A549 (cell line): ENCODE measurements at regions not wholly inside any gene's neighbourhood (a gene's known extent, or its start where the extent isn't known, plus 50 kb on each side); places are given as distances from the start of the nearest gene placed in this dataset.

ENCODE experiments used
- CHD2 ChIP-seq: fragments of 150-350 bp; IDR thresholded peaks from 2 replicates; pipeline ENCODE4 v1.6.1; 2014; ENCODE audit warnings: low read length; ENCODE audit not compliant: partially characterized antibody
- EP300 ChIP-seq, 2 experiments: fragments of >200 bp; sonication (Bioruptor Twin); formaldehyde crosslinking; IDR thresholded peaks; 2 replicates in 1 of 2; 3 replicates in 1 of 2; pipeline ENCODE4 v1.6.1; 2016 to 2017
- FOSL2 ChIP-seq, 2 experiments: fragments of 450-650 bp in 1 of 2; fragments of >200 bp in 1 of 2; sonication (Bioruptor Twin) in 1 of 2; formaldehyde crosslinking; IDR thresholded peaks; 2 replicates each; pipeline versions ENCODE4 v1.5.0 to v1.6.1; 2016 to 2020; ENCODE audit warnings: mild to moderate bottlenecking in 1 of 2, moderate library complexity in 1 of 2
- JUNB ChIP-seq: fragments of >200 bp; sonication (Bioruptor Twin); formaldehyde crosslinking; IDR thresholded peaks from 2 replicates; pipeline ENCODE4 v1.6.1; 2016
- POLR2A ChIP-seq: IDR thresholded peaks from 2 replicates; pipeline ENCODE4 v1.6.1; 2012; ENCODE audit warnings: mild to moderate bottlenecking, low read length
- RAD21 ChIP-seq, 2 experiments: fragments of >200 bp in 1 of 2; sonication (Bioruptor Twin) in 1 of 2; formaldehyde crosslinking in 1 of 2; IDR thresholded peaks in 1 of 2; conservative IDR thresholded peaks in 1 of 2; 2 replicates in 1 of 2; 3 replicates in 1 of 2; pipeline ENCODE4 v1.6.1; 2012 to 2018; ENCODE audit warnings: inconsistent platforms in 1 of 2
- RARB ChIP-seq: fragments of 250-450 bp; sonication (Bioruptor Pico); IDR thresholded peaks from 2 replicates; pipeline ENCODE4 v1.8.0; 2021; ENCODE audit warnings: mild to moderate bottlenecking, moderate library complexity
- TF ChIP-seq, protein P1 (sequence below): fragments of 150-350 bp; IDR thresholded peaks from 2 replicates; pipeline ENCODE4 v1.6.1; 2014; ENCODE audit warnings: low read depth, mild to moderate bottlenecking, low read length
- TF ChIP-seq, protein P2 (sequence below): fragments of >200 bp; sonication (Bioruptor Twin); formaldehyde crosslinking; IDR thresholded peaks from 3 replicates; pipeline ENCODE4 v1.5.1; 2016
- TF ChIP-seq, protein P3 (sequence below): fragments of 200-600 bp; sonication (generic); IDR thresholded peaks from 2 replicates; pipeline ENCODE4 v1.6.1; 2016; ENCODE audit warnings: antibody characterized with exemption, mild to moderate bottlenecking, moderate library complexity
- TF ChIP-seq, protein P4 (sequence below): IDR thresholded peaks from 2 replicates; pipeline ENCODE4 v1.6.1; 2012
- TF ChIP-seq, protein P5 (sequence below): fragments of 450-650 bp; IDR thresholded peaks from 2 replicates; pipeline ENCODE4 v1.6.1; 2014; ENCODE audit warnings: antibody characterized with exemption

DNA sequence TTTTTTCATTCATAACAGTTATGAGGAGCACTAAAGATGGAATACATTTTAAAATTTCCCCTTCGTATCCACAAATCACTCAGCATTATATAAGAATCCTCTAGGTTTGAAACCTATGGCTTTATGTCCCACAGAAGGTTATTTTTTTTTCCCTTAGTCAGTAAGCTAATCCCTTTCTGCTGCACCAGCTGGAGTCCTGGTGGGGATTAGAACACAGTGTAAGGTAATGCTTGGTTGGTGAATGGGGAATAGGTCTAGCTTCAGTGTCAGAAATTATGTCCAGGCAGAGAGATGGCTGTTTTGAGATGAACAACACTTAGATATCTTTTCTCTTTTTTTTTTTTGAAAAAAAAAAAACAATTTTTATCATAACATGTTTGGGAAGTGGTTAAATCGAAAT is 116.6 kb downstream of the RASGEF1B start:
- TF ChIP-seq RARB (no peak), FOSL2 (IDR thresholded peaks at IDR 0.05) (no peak), FOSL2 (CRISPR knock-in tag; IDR thresholded peaks at IDR 0.05) (no peak), POLR2A (no peak), EP300 (IDR thresholded peaks at IDR 0.05) (no peak), CHD2 (no peak), RAD21 (conservative IDR thresholded peaks at IDR 0.05 in 1 of 2, IDR thresholded peaks at IDR 0.05 in 1 of 2) (no peak), JUNB (no peak)
- TF ChIP-seq, protein P1, sequence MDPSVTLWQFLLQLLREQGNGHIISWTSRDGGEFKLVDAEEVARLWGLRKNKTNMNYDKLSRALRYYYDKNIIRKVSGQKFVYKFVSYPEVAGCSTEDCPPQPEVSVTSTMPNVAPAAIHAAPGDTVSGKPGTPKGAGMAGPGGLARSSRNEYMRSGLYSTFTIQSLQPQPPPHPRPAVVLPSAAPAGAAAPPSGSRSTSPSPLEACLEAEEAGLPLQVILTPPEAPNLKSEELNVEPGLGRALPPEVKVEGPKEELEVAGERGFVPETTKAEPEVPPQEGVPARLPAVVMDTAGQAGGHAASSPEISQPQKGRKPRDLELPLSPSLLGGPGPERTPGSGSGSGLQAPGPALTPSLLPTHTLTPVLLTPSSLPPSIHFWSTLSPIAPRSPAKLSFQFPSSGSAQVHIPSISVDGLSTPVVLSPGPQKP: no peak
- TF ChIP-seq, protein P2, sequence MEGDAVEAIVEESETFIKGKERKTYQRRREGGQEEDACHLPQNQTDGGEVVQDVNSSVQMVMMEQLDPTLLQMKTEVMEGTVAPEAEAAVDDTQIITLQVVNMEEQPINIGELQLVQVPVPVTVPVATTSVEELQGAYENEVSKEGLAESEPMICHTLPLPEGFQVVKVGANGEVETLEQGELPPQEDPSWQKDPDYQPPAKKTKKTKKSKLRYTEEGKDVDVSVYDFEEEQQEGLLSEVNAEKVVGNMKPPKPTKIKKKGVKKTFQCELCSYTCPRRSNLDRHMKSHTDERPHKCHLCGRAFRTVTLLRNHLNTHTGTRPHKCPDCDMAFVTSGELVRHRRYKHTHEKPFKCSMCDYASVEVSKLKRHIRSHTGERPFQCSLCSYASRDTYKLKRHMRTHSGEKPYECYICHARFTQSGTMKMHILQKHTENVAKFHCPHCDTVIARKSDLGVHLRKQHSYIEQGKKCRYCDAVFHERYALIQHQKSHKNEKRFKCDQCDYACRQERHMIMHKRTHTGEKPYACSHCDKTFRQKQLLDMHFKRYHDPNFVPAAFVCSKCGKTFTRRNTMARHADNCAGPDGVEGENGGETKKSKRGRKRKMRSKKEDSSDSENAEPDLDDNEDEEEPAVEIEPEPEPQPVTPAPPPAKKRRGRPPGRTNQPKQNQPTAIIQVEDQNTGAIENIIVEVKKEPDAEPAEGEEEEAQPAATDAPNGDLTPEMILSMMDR: no peak
- TF ChIP-seq, protein P3, sequence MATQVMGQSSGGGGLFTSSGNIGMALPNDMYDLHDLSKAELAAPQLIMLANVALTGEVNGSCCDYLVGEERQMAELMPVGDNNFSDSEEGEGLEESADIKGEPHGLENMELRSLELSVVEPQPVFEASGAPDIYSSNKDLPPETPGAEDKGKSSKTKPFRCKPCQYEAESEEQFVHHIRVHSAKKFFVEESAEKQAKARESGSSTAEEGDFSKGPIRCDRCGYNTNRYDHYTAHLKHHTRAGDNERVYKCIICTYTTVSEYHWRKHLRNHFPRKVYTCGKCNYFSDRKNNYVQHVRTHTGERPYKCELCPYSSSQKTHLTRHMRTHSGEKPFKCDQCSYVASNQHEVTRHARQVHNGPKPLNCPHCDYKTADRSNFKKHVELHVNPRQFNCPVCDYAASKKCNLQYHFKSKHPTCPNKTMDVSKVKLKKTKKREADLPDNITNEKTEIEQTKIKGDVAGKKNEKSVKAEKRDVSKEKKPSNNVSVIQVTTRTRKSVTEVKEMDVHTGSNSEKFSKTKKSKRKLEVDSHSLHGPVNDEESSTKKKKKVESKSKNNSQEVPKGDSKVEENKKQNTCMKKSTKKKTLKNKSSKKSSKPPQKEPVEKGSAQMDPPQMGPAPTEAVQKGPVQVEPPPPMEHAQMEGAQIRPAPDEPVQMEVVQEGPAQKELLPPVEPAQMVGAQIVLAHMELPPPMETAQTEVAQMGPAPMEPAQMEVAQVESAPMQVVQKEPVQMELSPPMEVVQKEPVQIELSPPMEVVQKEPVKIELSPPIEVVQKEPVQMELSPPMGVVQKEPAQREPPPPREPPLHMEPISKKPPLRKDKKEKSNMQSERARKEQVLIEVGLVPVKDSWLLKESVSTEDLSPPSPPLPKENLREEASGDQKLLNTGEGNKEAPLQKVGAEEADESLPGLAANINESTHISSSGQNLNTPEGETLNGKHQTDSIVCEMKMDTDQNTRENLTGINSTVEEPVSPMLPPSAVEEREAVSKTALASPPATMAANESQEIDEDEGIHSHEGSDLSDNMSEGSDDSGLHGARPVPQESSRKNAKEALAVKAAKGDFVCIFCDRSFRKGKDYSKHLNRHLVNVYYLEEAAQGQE: no peak
- TF ChIP-seq, protein P4, sequence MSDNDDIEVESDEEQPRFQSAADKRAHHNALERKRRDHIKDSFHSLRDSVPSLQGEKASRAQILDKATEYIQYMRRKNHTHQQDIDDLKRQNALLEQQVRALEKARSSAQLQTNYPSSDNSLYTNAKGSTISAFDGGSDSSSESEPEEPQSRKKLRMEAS: no peak
- TF ChIP-seq, protein P5, sequence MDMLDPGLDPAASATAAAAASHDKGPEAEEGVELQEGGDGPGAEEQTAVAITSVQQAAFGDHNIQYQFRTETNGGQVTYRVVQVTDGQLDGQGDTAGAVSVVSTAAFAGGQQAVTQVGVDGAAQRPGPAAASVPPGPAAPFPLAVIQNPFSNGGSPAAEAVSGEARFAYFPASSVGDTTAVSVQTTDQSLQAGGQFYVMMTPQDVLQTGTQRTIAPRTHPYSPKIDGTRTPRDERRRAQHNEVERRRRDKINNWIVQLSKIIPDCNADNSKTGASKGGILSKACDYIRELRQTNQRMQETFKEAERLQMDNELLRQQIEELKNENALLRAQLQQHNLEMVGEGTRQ: no peak
